ENCODE measurements at regions not wholly inside any gene's neighbourhood (a gene's known extent, or its start where the extent isn't known, plus 50 kb on each side); places are given as distances from the start of the nearest gene placed in this dataset.

DNA sequence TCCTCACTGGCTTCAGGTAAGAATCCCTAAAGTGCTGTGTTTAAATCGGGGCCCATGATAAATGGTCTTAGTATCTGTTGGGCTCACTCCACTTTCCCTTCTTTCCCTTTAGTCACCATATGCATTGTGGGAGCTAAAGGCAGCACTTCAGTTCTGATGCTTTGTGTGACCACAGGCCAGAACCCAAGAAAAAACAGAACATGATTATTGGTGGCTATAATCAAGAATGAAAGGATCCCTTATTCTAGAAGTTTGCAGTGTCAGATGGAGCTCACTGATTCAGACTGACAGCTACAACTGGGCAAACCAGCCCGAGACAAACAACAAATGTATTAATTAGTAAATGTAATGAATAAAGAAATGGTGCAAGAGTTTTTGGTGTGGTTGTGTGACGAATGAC, 57.3 kb upstream of the POMP start:
- no peak for DNase-seq
- H3K4me3 ChIP-seq, result no peak overlapping the region
- WGBS, 2 donors, result 62 to 72% methylated on average over 3 of the region's 3 CpGs
- H3K27me3 ChIP-seq, result peaks cover 0 to 7% (median 0%) of the 10 kb centered on the region in 4 donors
- intact Hi-C loops (cut with DNase I), result no loop called here
- H3K9me3 ChIP-seq, result no peaks in the 10 kb centered on the region
- TF ChIP-seq POLR2A (IDR thresholded peaks at IDR 0.05), result no peak
- TF ChIP-seq, protein P1, sequence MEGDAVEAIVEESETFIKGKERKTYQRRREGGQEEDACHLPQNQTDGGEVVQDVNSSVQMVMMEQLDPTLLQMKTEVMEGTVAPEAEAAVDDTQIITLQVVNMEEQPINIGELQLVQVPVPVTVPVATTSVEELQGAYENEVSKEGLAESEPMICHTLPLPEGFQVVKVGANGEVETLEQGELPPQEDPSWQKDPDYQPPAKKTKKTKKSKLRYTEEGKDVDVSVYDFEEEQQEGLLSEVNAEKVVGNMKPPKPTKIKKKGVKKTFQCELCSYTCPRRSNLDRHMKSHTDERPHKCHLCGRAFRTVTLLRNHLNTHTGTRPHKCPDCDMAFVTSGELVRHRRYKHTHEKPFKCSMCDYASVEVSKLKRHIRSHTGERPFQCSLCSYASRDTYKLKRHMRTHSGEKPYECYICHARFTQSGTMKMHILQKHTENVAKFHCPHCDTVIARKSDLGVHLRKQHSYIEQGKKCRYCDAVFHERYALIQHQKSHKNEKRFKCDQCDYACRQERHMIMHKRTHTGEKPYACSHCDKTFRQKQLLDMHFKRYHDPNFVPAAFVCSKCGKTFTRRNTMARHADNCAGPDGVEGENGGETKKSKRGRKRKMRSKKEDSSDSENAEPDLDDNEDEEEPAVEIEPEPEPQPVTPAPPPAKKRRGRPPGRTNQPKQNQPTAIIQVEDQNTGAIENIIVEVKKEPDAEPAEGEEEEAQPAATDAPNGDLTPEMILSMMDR (IDR thresholded peaks at IDR 0.05), result no peak
- H3K27ac ChIP-seq, result no peak overlapping the region
- H3K4me1 ChIP-seq, result no peaks in the 10 kb centered on the region
- no peaks in the 10 kb centered on the region for H3K36me3 ChIP-seq

- DNase-seq, result no peak
- H3K4me3 ChIP-seq, result no peak overlapping the region
- no peak overlapping the region for H3K27ac ChIP-seq
- intact Hi-C loops (cut with DNase I), result no loop called here
- WGBS, 2 donors, result 47 to 54% methylated on average over 3 of the region's 3 CpGs
- TF ChIP-seq, protein P1 (IDR thresholded peaks at IDR 0.05), result no peak
- TF ChIP-seq POLR2A (IDR thresholded peaks at IDR 0.05), result no peak
- H3K4me1 ChIP-seq, result no peaks in the 10 kb centered on the region
- H3K9me3 ChIP-seq, result no peaks in the 10 kb centered on the region
- H3K27me3 ChIP-seq, result peaks cover 0 to 6% (median 0%) of the 10 kb centered on the region in 4 donors
- H3K36me3 ChIP-seq, result no peaks in the 10 kb centered on the region
Observed at GRCh38 chr13:28597641-28598040, 61.3 kb upstream of the POMP start.

DNA sequence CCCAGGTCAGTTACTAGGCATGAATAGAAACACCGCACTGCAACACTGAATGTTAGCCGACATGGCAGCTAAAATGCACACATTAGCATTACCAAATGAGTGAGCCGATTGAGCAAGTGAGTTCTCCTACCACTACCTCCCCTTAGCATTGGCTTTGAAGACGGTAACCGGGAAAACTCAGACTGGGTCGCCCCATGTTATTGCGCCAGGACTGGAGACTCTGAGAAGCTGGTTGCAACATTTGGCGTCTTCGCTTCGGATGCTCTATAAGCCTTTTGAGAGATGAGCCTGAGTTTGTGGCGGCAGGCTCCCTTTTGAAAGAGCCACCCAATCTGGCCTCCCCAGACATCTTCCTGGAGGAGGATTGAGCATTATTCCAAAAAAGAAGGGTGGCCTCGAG, 68.5 kb upstream of the POMP start:
- H3K27me3 ChIP-seq, result peaks cover 0 to 8% (median 0%) of the 10 kb centered on the region in 4 donors
- 85 to 90% methylated on average over 10 to 11 of the region's 12 CpGs for WGBS, 2 donors
- no peak overlapping the region for H3K4me3 ChIP-seq
- no peaks in the 10 kb centered on the region for H3K36me3 ChIP-seq
- DNase-seq, result no peak
- TF ChIP-seq POLR2A (IDR thresholded peaks at IDR 0.05), result no peak
- TF ChIP-seq, protein P1 (IDR thresholded peaks at IDR 0.05), result no peak
- no peaks in the 10 kb centered on the region for H3K4me1 ChIP-seq
- no peaks in the 10 kb centered on the region for H3K9me3 ChIP-seq
- no peak overlapping the region for H3K27ac ChIP-seq
- intact Hi-C loops (cut with DNase I), result no loop called here

DNA sequence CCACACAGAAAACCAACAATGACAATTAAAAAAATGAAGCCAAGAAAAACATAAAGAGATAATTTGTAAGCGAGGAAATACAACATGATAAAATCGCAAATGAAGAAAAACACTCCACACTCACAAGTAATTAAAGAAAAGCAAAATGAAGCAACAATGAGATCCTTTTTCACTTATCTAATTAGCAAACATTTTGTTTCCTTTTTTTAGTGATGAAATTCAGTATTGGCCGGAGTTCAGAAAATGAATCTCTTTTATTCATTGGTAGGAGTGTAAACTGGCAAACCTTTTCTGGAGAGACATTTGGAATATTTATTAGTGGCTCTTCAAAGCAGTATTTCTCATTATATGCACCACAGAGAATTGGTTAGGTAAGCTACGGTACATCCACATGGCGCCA, 70.6 kb upstream of the POMP start:
- Histone ChIP-seq H3K4me3 (no peak overlapping the region), H3K36me3 (no peaks in the 10 kb centered on the region), H3K27me3 (peaks cover 0 to 17% (median 0%) of the 10 kb centered on the region in 4 donors), H3K27ac (no peak overlapping the region), H3K9me3 (no peaks in the 10 kb centered on the region), H3K4me1 (no peaks in the 10 kb centered on the region)
- no peak for DNase-seq
- intact Hi-C loops (cut with DNase I), result no loop called here
- 71 to 75% methylated on average over 5 of the region's 5 CpGs for WGBS, 2 donors
- TF ChIP-seq, protein P1 (IDR thresholded peaks at IDR 0.05), result no peak
- TF ChIP-seq POLR2A (IDR thresholded peaks at IDR 0.05), result no peak

GRCh38 chr13:28587174-28587540, 71.8 kb upstream of the POMP start:
- TF ChIP-seq POLR2A (IDR thresholded peaks at IDR 0.05), result no peak
- TF ChIP-seq, protein P1 (IDR thresholded peaks at IDR 0.05), result no peak
- Histone ChIP-seq H3K4me3 (no peak overlapping the region), H3K4me1 (no peaks in the 10 kb centered on the region), H3K9me3 (no peaks in the 10 kb centered on the region), H3K36me3 (no peaks in the 10 kb centered on the region), H3K27ac (no peak overlapping the region), H3K27me3 (peaks cover 0 to 17% (median 0%) of the 10 kb centered on the region in 4 donors)
- no peak for DNase-seq
- no CpG with 5 or more reads among the region's 2 CpGs for WGBS, 2 donors
- intact Hi-C loops (cut with DNase I), result no loop called here
